GM18499 (cell line): ENCODE measurements at regions not wholly inside any gene's neighbourhood (a gene's known extent, or its start where the extent isn't known, plus 50 kb on each side); places are given as distances from the start of the nearest gene placed in this dataset.
"Not testable (repeated sequence)": the region's sequence is repeated elsewhere in the genome, so short reads cannot be mapped to it uniquely, and the experiment has no call there.

Experiments
- ATAC-seq: cut with Tn5 transposase; IDR thresholded peaks from one replicate; pipeline ENCODE4 v1.9.1; 2021; ENCODE audit warnings: moderate number of reproducible peaks; ENCODE audit not compliant: insufficient read depth, unreplicated experiment

DNA sequence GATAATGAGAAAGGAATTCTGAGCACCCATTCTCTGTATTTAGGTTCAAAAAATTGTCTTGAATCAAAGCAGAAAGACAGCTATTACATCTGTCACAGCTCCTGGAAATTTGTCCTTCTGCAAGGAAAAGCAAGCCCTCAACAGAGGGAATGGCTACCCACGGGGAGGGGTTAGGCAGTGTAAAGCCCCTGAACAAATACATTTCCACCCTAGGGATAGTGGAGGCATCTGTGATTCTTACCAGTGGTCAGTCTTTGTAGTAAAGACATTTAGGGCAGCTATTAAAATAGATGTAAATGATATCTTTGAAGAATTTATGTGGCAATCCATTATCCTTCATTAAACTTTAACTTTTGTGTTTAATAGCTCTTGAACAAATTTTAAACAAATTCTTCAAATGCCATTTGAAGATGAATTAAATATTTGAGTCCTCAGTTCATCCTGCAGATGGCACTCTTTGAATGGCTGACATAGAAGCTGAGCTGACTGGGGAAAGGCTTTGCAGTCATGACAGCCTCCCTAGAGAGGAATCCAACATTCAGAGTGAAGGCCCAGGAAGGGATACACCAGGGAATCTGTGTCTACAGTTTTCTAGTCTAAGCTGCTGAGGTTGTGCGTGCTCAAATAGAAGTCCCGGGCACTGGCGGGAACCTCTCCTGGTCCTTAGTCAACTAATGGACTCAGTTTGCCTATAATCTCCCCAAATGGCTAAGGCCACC is 359.7 kb upstream of the ROPN1 start:
- ATAC-seq, result no peak

DNA sequence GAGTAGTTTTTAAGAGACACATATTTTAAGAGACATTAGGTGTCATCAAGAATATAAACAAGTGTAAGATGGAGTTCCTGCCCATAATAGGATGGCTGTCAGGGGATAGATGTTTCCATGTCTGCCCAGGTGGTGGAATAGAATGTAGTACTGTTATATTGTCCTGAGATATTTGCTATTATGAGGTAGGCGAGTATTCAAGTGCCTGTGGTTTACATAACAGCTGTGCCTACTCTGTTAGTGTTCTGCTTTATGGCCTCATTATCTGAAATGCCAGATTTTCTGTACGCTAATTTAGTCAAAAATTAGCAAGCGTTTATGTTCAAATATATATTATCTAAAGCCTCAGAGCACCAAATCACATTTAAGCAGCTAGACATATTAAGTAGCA is 360.2 kb upstream of the ROPN1 start:
- no peak for ATAC-seq

DNA sequence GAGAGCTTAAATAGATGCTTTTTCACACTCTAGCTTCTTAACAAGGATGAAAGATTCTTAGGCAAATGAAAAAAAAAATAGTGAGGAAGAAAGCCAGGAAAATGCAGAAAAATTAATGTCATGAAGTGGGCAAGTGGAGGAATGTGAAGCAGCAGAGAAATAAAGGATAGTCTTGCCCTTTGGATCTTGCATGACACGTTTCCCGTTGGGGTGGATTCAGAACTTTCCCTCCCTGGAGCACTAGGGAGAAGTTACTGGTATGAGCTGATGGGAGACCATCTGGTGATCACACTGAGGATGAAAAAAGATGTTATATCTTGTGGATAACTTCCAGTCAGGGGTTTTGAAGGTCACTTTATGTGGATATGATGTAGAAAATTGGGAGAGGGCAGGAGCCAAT is 361.8 kb upstream of the ROPN1 start:
- no peak for ATAC-seq

DNA sequence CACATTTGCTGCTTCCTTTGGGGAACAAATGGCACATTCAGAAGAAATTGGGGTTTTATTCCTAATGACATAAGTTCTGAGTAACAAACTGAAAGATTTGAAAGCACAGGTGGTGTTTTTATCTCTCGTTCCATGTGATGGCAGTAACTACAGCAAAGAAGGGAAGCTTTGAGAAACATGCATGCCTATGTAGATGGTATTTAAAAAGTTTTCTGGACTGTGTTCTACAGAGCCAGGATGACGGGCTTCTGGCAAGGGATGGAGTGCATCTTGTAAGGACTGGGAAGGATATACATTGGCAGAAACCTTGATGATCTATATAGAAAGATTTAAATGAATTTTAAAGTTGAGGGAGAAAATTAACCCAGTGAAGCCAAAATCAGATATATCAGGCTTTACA is 362.2 kb upstream of the ROPN1 start:
- no peak for ATAC-seq

DNA sequence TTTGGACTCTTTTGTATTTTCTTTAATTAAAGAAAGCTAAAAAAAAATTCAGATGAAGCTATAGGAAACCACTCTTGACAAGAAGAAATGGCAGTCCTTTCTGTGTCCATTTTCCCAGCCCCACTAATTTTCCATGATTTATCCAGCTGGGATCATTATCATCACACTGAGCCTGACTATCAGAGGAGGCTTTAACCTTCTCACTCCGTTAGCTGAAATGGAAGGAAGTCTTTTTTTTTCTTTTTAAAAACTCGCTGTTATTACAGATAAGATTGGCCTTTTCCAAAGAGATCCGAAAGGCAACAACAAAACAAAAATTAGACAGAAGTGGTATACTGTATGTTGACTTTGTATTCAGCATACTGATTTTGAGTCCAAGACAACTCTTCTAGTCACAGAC is 366.2 kb upstream of the ROPN1 start:
- no peak for ATAC-seq

DNA sequence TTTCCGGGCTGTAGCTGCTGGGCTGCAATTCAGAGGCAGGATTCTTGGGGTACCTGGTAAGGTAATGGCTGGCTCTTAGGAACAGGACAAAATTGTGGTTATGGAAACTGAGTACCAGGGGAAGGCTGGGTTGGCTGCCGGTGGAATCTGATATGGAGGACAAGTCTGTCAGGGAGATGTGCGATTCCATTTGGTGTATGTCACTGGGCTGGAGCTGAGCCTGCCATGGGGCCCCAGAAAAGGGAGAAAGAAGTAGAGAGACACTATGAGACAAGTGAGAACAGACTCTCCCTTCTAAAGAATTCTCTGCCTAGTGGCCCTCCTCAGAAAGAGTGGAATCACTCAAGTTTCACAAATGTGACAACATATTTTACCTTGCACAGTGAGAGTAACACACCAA is 368.2 kb upstream of the ROPN1 start:
- ATAC-seq, result no peak

DNA sequence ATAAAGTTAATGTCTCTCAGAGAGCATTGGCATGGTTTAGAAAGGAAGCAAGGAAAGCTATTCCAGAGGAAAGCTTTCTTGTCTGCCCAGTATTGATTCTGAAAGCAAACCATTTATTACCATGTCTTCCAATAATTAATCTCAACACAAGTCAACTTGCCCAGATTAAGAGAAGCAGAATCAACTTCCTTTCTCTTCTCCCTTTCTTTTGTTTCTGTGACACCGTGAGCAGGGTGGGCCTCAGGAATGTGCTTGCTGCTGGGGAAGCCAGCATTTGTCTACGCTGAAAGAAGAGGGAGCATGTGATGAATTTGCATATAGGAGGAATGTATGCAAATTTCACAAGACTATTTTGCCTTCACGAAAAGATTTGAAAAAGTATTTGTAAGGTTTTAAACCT is 368.6 kb upstream of the ROPN1 start:
- ATAC-seq, result no peak

DNA sequence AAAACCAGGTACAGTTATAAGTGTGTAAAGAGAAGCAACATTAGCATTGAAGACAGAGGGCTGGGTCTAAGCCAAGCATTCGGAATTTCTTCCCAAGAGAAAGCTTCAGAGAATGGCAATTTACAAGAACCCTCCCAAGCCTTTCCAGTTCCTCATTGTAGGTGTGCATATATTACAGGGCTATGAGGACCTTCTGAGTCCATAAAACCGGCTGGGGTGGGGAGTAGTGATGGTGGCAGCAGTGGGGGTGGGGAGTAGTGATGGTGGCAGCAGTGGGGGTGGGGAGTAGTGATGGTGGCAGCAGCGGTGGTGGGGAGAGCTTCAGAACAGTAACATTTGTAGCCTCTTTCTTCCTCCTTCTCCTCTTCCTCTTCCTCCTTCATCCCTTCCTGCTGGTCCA is 368.7 kb upstream of the UMPS start:
- ATAC-seq, result no peak

DNA sequence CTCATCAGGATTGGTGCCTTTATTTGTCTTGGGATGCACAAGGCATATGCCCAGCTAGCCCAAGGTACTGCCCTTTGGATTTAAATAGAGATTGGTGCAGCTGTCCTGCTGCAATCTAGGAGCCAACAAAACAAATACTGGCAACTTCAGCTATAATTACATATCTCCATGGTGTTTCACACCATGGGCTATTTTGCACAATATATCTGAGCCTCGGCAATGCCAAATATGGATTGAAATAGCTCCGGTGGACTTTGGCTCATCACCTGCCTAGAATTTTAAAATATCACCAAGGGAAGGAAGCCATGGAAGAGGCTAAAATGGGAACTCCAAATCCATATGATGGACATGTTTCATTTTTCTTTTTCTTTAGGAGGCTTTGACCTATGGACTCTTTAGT is 367.8 kb upstream of the UMPS start:
- no peak for ATAC-seq

DNA sequence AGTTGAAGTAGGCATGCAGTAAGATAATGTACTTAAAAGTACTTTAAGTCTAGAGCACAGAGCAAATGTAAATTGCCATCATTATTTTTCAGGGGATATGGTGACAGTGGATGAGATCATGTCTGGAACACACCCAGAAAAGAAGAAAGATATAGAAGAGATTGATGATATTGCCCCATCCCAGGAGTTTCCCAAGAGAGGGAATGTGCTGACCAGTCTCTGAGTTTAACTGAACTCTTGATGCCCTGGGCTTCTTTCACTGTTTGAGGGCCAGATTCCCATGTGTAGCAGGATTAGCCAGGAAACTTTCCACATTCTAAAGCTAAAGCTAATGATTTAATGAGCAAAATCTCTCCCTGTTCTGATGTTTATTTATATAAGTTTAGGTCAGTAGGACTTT is 366.8 kb upstream of the UMPS start:
- no peak for ATAC-seq

DNA sequence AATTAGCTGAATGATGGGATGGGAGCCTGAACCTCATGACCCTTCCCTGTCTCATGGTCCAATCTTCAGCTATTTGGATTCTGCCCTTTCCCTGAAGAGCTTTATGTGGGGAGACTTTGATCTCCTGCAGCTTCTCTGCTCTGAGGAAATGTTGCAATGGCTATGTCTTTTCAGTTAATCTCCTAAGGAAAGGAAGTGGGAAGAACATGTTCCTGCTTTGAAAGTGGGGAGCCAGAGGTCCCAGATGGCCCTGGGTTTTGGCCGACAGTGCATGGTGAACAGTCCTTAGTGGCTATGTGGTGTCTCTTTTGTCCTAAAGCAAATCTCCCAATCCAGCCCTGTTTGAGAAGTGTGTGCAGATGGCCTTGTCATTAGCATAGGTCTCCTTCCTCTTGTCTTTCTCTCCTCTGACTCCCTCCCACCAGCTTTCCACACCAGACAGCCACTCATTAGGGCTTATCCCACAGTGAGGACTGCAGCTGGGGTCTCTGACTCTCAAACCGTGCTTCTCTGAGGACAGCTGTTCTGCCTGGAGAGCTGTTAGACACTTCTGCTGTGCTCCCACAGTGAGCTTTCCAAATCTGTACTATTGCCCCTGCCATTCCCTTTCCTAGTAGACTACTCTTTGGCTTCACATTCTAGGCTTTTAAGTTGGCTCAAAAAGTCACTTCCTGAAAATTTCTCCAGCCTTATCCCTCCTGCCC is 365.8 kb upstream of the UMPS start:
- no peak for ATAC-seq

DNA sequence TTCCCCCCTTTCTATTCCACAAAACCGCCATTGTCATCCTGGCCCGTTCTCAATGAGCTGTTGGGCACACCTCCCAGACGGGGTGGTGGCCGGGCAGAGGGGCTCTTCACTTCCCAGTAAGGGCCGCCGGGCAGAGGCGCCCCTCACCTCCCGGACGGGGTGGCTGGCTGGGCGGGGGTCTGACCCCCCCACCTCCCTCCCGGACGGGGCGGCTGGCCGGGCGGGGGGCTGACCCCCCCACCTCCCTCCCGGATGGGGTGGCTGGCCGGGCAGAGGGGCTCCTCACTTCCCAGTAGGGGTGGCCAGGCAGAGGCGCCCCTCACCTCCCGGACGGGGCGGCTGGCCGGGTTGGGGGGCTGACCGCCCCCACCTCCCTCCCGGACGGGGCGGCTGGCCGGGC is 363.6 kb upstream of the UMPS start:
- ATAC-seq, result not testable (repeated sequence)

DNA sequence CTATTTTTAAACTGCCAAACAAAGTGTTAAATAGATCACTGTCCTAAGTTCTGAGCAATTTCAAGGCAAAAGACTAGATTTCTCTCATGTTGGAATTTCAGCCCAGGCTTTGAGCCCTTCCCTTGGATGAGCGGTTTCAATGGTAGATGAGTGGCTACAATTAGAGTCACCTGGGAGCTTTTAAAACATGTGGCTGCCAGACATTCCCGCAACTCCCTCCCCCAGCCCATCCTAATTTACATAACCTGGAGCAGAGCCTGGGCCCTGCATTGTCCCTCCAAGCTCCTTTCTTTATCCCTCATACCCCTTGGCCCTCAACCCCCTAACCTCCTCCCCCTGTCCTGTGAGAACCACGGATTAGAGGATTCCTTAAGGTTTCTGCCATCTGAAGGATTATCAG is 357.5 kb upstream of the UMPS start:
- no peak for ATAC-seq

DNA sequence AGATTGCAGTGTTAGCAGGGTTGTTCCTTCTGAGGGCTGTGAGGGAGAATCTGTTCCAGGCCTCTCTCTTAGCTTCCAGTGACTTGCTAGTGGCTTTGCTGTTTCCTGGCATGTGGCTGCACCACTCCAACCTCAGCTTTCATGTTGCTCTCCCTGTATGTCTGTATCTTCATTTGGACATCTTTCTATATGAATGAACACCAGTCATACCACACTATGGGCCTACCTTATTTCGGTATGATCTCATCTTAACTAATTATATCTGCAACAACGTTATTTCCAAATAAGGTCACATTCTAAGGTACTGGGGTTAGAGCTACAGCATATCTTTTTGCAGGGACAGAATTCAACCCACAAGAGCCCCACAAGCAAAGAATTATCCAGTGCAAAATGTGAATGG is 356.7 kb upstream of the UMPS start:
- ATAC-seq, result peak; percentile 77

DNA sequence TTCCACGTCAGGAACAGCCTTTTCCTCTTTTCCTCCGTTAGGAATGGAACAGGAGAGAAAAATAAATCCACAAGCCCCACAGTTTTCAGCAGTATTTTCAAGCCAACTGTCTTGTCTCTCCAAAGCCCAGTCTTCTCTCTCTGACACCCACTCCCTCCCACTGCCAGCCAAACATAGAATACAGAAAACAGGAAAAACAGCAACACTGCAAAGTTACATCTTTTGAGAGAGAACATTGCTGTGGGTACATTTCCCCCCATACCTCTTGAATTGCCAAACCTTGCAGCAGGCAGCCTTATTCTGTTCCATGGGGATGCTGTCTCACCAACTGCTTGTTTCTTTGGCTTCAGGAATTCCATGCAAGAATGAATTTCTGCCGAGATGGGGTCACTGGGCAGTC is 355.7 kb upstream of the UMPS start:
- ATAC-seq, result no peak

DNA sequence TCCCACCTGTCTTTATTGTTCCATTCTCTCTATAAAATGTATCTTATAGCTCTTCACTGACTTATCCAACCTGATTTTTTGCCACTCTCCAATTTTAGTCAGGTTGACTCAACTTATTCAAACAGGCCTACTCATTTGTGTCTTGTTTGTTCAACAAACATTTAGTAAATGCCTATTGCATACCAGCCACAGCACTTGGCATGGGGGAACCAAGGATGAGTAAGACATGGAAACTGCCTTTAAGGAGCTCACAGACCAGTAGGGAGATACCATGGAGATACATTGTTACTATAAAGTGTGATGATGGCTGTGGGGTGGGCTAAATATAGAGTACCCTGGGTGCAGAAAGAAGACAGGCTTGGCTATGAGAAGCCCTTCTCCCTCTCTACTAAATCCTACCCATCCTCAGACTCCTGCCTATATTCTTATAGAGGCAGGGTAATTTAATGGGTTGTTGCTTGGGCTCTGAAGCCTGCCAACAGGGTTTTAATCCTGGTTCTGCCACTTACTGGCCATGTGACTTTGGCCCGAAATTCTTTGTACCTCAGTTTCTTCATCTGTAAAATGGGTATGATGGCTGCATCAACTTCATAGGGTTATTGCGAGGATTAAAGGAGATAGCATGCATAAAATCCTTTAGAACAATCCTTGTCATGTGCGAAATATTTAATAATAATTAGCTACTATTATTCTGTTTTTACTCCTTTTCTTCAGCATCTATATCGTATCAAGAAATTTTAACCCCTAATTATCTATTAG is 348.5 kb upstream of the UMPS start:
- ATAC-seq, result no peak

DNA sequence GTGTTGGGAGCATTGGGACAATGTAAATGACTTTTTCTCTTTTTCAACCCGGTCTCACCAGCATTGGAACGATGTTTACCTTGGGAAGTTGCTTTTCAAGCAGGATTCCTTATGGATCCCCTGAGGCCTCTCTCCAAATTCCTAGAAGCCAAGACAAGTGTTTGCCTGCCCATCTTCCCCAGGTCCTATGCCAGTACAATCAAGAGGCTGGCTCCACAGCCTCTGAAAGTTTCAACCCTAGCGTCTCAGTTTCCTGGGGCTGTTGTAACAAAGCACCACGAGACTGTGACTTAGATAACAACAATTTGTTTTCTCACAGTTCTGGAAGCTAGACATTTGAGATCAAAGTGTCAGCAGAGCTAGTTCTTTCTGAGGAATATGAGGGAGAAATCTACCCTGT is 347.2 kb upstream of the UMPS start:
- no peak for ATAC-seq

DNA sequence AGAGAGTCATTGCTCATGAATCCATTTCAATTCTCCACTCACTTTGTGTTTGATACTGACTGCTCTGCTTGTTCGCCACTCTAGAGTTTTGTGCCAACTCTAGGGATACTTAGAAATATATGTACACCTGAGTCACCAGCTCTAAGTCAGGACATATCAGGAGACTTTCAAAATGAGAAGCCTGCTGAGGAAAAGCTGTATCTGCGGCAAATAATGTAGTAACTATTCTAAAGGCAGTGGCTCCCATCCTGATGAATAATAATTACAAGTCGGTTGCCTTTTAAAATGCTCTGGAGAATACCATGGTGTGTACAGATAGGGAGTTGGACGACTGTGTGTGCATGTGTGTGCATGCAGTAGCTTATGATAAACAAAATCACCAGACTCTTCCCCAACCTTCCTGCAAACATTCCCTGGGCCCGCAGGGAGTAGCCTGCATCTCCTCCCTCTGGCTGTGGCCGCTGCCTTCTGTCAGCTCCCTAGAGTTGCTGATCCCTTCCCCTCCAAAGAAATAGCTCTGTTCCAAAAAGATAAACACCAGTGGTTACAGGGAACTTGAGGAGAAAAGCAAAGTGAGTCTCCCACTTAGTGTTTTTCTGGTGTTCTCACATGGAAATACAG is 346.3 kb upstream of the UMPS start:
- no peak for ATAC-seq

DNA sequence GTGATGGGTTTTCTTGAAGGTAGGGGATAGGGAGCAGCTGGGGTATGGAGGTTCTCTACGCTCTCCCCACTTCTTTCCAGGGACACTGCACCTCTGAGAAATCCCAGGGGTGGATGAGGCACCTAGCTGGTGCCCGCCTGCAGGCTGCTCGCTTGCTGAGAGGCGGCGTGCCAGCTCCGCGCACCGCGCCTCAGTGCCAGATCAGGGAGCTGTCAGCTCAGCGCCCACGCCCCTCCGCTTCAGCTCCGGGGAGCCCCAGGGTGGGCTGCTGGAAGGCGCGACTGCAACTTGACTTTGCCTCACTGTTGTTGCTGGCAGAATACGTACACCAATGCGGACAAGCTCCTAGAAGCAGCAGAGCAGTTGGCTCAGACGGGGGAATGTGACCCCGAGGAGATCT is 345.7 kb upstream of the UMPS start:
- no peak for ATAC-seq

DNA sequence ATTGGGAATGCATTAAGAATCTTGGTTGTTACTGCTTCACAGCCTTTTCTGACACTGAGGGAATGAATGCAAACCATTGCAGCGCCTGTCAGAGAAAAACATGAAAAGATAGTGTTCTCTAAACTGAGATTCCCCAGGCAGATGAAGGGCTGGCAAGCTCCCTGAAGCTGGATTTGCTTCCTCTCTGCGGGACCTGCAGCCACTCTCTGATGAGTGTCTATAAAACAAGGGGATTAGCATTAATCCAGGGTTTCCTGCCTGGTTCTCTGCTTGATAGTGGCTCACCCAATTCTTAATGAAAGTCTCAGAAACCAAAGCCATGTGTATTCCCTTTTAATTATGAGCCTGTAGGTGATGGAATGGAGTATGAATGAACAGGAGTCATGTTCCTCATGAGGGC is 344.3 kb upstream of the UMPS start:
- ATAC-seq, result no peak

DNA sequence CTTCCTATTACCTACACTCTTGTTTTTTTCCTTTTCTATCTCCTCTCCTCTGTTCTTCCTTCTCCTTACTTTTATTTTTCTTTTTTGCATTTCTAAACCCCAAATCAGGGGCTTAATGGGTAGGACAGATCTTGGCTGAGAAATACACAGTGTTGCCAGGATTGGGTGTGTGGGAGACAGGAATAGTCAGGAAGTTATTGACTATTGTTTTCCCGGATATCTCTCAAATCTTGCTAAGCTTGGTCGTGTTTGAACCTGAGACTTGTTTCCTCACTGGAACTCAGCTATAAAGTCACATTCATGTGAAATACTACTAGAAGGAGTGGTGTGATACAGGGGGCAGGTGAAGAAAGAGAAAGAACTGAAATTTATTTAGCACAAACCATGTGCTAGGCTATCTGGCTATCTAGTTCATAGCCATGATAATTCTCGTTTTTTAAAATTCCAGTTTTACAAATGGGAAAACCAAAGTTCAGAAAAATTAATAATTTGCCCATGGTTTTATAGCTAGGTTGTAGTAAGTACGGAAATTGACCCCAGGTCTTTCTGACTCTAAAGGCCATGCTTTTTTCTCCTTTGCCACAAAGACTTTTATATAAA is 343.2 kb upstream of the UMPS start:
- ATAC-seq, result no peak
